ENCODE measurements at regions not wholly inside any gene's neighbourhood (a gene's known extent, or its start where the extent isn't known, plus 50 kb on each side); places are given as distances from the start of the nearest gene placed in this dataset.
"Not testable (repeated sequence)": the region's sequence is repeated elsewhere in the genome, so short reads cannot be mapped to it uniquely, and the experiment has no call there.

GRCh38 chr10:65042496-65042895 lies 1521.3 kb downstream of the REEP3 start:
- TF ChIP-seq ZNF274 (IDR thresholded peaks at IDR 0.05; ENCODE audit: low read depth, low read length), result no peak
- no peak overlapping the region for H3K4me3 ChIP-seq (ENCODE audit: low read length)

DNA sequence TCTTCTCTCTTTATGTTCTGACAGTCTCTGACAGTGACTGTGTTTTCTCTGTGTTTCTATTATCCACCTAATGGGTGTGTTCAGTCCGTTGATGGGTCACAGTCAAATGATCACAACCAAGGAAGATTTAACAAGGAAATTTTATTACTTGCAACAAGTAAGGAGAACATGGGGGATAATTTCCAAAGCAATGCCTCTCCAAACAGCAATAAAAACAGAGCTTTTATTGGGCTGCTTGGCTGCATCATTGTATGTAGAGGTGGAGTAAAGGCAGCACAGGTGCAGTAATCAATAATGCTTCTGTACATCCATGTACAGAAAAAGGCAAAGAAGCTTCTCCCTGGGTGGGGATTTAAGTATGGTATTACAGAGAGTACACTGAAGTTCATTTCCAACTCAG lies 1525.6 kb downstream of the REEP3 start:
- TF ChIP-seq ZNF274 (IDR thresholded peaks at IDR 0.05; ENCODE audit: low read depth, low read length), result no peak
- H3K4me3 ChIP-seq (ENCODE audit: low read length), result no peak overlapping the region

- not testable (repeated sequence) for H3K4me3 ChIP-seq (ENCODE audit: low read length)
These were observed 1530.9 kb downstream of the REEP3 start for GRCh38 chr10:65052111-65052510.

DNA sequence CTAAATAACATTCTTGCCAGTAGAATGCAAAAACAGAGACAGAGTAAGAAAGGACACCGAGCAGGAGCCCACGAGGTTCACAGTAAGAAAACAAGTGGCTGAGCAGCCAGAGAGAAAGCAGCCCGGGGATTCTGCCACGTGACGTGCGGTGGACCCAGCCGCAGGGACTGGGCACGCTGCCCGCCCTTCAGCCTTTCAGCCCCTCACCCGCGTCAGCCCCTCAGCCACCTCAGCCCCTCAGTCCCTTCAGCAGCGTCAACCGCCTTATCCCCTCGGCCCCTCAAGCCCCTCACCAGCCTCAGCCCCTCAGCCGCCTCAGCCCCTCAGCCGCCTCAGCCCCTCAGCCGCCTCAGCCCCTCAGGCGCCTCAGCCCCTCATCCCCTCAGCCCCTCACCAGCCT lies 1532.2 kb downstream of the REEP3 start:
- H3K4me3 ChIP-seq (ENCODE audit: low read length), result not testable (repeated sequence)

DNA sequence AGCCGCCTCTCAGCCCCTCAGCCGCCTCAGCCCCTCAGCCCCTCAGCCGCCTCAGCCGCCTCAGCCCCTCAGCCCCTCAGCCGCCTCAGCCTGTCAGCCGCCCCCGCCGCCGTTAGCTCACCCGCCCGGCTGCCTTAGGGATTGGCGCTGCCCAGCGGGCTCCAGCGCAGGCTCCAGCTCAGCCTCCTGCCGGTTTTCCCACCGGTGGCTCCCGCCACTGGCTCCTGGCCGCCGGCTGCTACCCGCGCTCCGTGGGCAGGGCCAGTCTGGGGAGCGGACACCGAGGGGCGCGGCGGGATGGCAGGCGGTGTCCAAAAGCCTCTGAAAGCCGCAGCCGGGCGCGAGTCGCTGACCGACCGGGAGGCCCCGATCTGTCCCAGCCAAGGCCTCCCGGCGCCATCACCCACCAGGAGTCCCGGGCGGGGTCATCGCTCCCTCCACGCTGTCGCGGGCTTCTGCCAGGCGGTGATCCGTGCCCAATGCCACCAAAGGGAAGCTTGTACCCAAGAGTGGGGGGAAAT lies 1532.7 kb downstream of the REEP3 start:
- not testable (repeated sequence) for H3K4me3 ChIP-seq (ENCODE audit: low read length)

DNA sequence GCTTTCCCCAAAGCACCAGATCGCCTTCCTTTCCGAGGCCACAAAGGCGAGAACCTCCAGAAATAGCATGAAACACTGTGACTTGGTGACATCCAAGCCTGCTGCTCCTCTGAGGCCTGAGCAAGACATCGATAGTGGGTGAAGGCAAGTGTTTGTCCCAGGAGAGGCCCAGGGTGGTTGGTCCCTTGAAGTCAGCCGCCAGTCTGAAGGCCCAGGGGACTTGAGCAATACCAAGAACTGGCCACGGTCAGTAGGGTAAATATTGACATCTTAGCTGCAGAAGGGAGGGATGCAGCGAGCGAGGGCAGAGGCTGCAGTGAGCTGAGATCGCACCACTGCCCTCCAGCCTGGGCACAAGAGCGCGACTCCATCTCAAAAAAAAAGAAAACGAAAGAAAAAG lies 1533.5 kb downstream of the REEP3 start:
- not testable (repeated sequence) for H3K4me3 ChIP-seq (ENCODE audit: low read length)

GRCh38 chr10:65065278-65065677 lies 1544.1 kb downstream of the REEP3 start:
- TF ChIP-seq ZNF274 (IDR thresholded peaks at IDR 0.05; ENCODE audit: low read depth, low read length), result no peak

GRCh38 chr10:65083222-65083621 lies 1562.0 kb downstream of the REEP3 start:
- no peak overlapping the region for H3K4me3 ChIP-seq (ENCODE audit: low read length)
- TF ChIP-seq ZNF274 (IDR thresholded peaks at IDR 0.05; ENCODE audit: low read depth, low read length), result no peak

More at GRCh38 chr10:65065278-65065677, 1544.1 kb downstream of the REEP3 start:
- H3K4me3 ChIP-seq (ENCODE audit: low read length), result no peak overlapping the region

GRCh38 chr10:65090991-65091390 lies 1569.8 kb downstream of the REEP3 start:
- no peak for TF ChIP-seq ZNF274 (IDR thresholded peaks at IDR 0.05; ENCODE audit: low read depth, low read length)
- H3K4me3 ChIP-seq (ENCODE audit: low read length), result no peak overlapping the region

DNA sequence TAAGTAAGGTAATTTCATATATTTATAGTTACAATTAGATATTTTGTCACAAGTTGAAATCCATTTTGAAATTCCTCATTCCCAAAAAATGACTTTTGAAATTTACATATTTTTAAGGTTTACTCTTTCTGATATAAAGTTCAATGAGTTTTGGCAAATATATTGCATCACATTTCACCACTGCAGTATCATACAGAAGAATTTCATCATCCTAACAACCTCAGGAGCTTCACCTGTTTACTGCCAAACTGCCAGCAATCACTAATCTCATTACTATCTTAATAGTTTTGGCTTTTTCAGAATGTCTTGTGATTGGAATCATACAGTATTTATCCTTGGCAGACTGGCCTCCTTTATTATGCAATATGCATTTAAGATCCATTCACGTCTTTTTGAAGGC lies 1578.9 kb downstream of the REEP3 start:
- no peak for TF ChIP-seq ZNF274 (IDR thresholded peaks at IDR 0.05; ENCODE audit: low read depth, low read length)
- H3K4me3 ChIP-seq (ENCODE audit: low read length), result no peak overlapping the region

DNA sequence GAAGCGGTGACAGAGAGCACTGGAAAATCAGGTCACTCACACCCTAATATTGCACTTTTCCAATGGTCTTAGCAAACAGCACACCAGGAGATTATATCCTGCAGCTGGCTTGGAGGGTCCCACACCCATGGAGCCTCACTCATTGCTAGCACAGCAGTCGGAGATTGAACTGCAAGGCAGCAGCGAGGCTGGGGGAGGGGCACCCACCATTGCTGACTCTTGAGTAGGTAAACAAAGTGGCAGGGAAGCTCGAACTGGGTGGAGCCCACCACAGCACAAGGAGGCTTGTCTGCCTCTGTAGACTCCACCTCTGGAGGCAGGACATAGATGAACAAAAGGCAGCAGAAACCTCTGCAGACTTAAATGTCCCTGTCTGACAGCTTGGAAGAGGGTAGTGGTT lies 1579.7 kb downstream of the REEP3 start:
- H3K4me3 ChIP-seq (ENCODE audit: low read length), result not testable (repeated sequence)

GRCh38 chr10:65110009-65110408 lies 1588.8 kb downstream of the REEP3 start:
- no peak overlapping the region for H3K4me3 ChIP-seq (ENCODE audit: low read length)
- TF ChIP-seq ZNF274 (IDR thresholded peaks at IDR 0.05; ENCODE audit: low read depth, low read length), result no peak

DNA sequence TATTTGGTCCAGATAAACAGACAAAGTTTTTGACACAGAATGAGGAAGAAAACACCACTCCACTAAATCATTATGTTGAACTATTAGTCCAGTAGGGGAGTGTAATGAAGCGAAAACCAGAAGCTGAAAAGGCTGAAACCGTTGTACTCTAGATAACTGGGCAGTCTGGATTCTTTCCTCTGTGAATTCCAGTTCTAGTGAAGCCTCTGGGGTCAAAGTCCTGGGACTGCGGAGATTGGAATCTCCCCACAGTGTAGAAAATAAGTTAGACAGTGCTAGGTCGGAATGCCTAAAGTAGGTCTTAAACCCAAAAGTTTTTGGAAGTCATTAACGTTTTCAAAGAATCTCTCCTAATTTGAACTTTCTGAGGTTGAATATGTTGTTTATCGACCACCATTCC lies 1589.9 kb downstream of the REEP3 start:
- not testable (repeated sequence) for H3K4me3 ChIP-seq (ENCODE audit: low read length)

DNA sequence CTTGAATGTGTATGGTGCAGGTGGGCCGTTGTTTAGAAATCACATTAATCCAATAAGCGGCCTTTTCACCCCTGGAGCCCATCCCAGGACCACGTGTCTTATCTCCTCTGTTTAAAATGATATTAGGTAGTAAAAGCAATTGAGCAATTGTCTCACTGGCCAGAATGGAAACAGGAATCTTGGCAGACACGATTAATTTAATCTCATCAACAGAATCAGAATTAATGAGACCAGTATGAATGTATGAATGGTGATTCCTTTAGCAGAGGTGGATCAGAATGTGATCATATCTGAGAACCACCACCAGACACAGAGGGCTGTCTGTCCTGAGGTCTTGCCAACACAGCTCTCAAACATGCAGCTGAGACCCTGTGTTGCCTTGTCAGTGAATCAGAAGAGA lies 1591.4 kb downstream of the REEP3 start:
- no peak overlapping the region for H3K4me3 ChIP-seq (ENCODE audit: low read length)
- no peak for TF ChIP-seq ZNF274 (IDR thresholded peaks at IDR 0.05; ENCODE audit: low read depth, low read length)

GRCh38 chr10:65123120-65123519 lies 1601.9 kb downstream of the REEP3 start:
- no peak for TF ChIP-seq ZNF274 (IDR thresholded peaks at IDR 0.05; ENCODE audit: low read depth, low read length)
- H3K4me3 ChIP-seq (ENCODE audit: low read length), result no peak overlapping the region

DNA sequence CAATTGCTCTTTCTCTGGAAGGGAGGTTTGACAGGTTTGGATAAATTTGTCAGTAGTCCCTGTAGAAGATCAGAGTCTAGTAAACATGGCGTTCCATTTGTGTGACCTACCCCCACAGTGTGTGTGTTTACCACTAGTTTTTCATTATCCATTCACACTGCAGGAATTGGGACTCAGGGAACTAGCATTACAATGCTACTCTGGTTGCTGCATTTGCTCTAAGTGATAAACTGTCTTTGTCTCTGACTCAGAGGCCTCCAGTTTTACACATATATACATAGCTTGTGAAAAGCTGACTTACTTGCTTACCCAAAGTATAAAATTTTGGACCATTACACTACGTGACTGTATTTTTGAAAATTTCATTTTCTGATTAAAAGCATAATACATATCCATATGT lies 1604.0 kb downstream of the REEP3 start:
- no peak for TF ChIP-seq ZNF274 (IDR thresholded peaks at IDR 0.05; ENCODE audit: low read depth, low read length)
- H3K4me3 ChIP-seq (ENCODE audit: low read length), result no peak overlapping the region

DNA sequence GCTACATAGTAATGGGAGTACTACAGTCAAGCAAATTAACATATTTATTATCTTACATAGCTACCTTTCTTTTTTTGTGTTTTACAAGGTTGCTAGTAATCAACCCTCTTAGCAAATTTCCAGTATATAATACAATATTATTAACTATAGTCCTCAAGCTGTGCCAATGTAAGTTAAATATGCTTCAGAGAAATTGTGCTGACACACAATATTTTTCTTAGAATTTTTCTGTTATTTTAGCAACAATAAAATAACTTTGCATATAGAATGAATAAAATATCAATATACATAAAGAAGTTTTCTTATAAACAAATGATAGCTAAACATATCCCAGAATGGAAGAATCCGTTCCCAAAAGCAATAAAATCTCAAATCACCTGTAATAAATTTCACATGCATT lies 1605.1 kb downstream of the REEP3 start:
- H3K4me3 ChIP-seq (ENCODE audit: low read length), result no peak overlapping the region
- no peak for TF ChIP-seq ZNF274 (IDR thresholded peaks at IDR 0.05; ENCODE audit: low read depth, low read length)

Measured in GM08714 (cell line).